PC-3 (cell line): ENCODE measurements at regions not wholly inside any gene's neighbourhood (a gene's known extent, or its start where the extent isn't known, plus 50 kb on each side); places are given as distances from the start of the nearest gene placed in this dataset.

Source experiments
- ATAC-seq: fragments of 200-7000 bp; cut with Tn5 transposase; 2 replicates; pipeline ENCODE4 v1.9.1; 2020; ENCODE audit warnings: mild to moderate bottlenecking, moderate library complexity
- BruUV-seq: library from RNA; stranded (reverse); fragments of 400-500 nt; replicated peaks from 2 replicates; lab custom pipeline; 2021; lab: Mats Ljungman, UMichigan
- CTCF ChIA-PET: fragments of 300-600 bp; sonication (Branson Sonifier 250); formaldehyde crosslinking; loops from one replicate; lab custom pipeline; 2022; ENCODE audit warnings: antibody characterized with exemption; lab: Charles Lee
- POLR2A ChIA-PET: fragments of 300-600 bp; sonication (Branson Sonifier 250); formaldehyde crosslinking; loops from one replicate; lab custom pipeline; 2022; ENCODE audit warnings: antibody characterized with exemption; ENCODE audit not compliant: unreplicated experiment; lab: Charles Lee
- DNase-seq: peaks from one replicate; pipeline ENCODE4 v3.0.0-alpha.2; 2015
- H2AFZ ChIP-seq: fragments of 300-600 bp; sonication (generic); 2 replicates; pipeline ENCODE4 v1.6.0; 2016; ENCODE audit warnings: antibody characterized with exemption, low read length
- H3F3A ChIP-seq: fragments of 300-600 bp; sonication (generic); one replicate; pipeline ENCODE4 v1.6.0; 2017; ENCODE audit warnings: antibody characterized with exemption, low read length, control low read depth, mild to moderate bottlenecking; ENCODE audit not compliant: unreplicated experiment
- H3K27ac ChIP-seq: fragments of 300-600 bp; sonication (generic); 2 replicates; pipeline ENCODE4 v1.5.1; 2016; ENCODE audit warnings: mild to moderate bottlenecking, low read length
- H3K27me3 ChIP-seq: fragments of 300-600 bp; sonication (generic); 2 replicates; pipeline ENCODE4 v1.6.1; 2016; ENCODE audit warnings: low read length, mixed read lengths
- H3K36me3 ChIP-seq: fragments of 300-600 bp; sonication (generic); 2 replicates; pipeline ENCODE4 v1.6.1; 2016; ENCODE audit warnings: low read depth, mixed run types, low read length, mixed read lengths
- H3K4me1 ChIP-seq: fragments of 300-600 bp; sonication (generic); 2 replicates; pipeline ENCODE4 v1.5.1; 2016; ENCODE audit warnings: low read length; ENCODE audit not compliant: insufficient read depth
- H3K4me2 ChIP-seq: fragments of 300-600 bp; sonication (generic); 2 replicates; pipeline ENCODE4 v1.6.0; 2016; ENCODE audit warnings: low read length
- H3K4me3 ChIP-seq: fragments of 300-600 bp; sonication (generic); 2 replicates; pipeline ENCODE4 v1.5.1; 2016; ENCODE audit warnings: mild to moderate bottlenecking, low read length, mixed read lengths
- H3K79me2 ChIP-seq: fragments of 300-600 bp; sonication (generic); 2 replicates; pipeline ENCODE4 v1.6.1; 2017; ENCODE audit warnings: low read length, mixed read lengths
- H3K9ac ChIP-seq: fragments of 300-600 bp; sonication (generic); 2 replicates; pipeline ENCODE4 v1.6.0; 2016; ENCODE audit warnings: mild to moderate bottlenecking, low read length
- H3K9me2 ChIP-seq: fragments of 300-600 bp; sonication (generic); replicated peaks from 2 replicates; pipeline ENCODE4 v1.6.1; 2016; ENCODE audit warnings: mixed run types, low read length, mixed read lengths
- H3K9me3 ChIP-seq: fragments of 300-600 bp; sonication (generic); 2 replicates; pipeline ENCODE4 v1.6.1; 2016; ENCODE audit warnings: low read length, mixed read lengths
- H4K20me1 ChIP-seq: fragments of 300-600 bp; sonication (generic); 2 replicates; pipeline ENCODE4 v1.6.1; 2016; ENCODE audit warnings: low read length, mixed read lengths
- EZH2 ChIP-seq: fragments of 300-600 bp; sonication (generic); IDR thresholded peaks from one replicate; pipeline ENCODE4 v1.6.1; 2017; ENCODE audit warnings: antibody characterized with exemption, mild to moderate bottlenecking, low read length; ENCODE audit not compliant: unreplicated experiment
- EZH2phosphoT487 ChIP-seq: fragments of 300-600 bp; sonication (generic); IDR thresholded peaks from 2 replicates; pipeline ENCODE4 v1.6.1; 2018; ENCODE audit warnings: mild to moderate bottlenecking, antibody characterized with exemption, low read length, borderline replicate concordance
- intact Hi-C: fragments of 100-400 bp; cut with micrococcal nuclease; formaldehyde crosslinking; loops from 2 replicates; pipeline ENCODE4 v1.9.0; 2023
- TF ChIP-seq, protein P1 (sequence below): fragments of 300-600 bp; sonication (generic); conservative IDR thresholded peaks from 2 replicates; pipeline ENCODE4 v1.5.1; 2017; ENCODE audit warnings: antibody characterized with exemption, low read depth, mild to moderate bottlenecking, low read length

DNA sequence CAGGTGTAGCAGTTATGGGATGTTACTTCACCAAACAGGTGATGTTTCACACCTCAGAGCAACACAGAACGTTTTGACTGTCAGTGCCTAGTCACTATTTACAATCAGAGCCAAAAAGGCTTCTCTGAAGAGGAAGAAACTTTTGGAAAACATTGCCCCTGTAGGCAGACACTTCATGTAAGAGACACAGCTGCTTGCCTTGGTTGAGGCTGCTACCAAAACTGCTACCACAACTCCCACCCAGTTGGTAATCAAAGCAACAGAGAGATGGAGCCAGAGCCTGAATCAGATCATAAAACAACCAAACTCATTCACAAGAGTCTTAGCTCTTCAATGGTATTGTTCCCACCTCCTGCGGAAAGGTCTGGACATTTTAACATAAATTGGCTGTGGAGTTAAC, 61.0 kb downstream of the CTSL start:
- Histone ChIP-seq H3F3A (no peaks in the 10 kb centered on the region), H3K4me3 (no peak overlapping the region), H3K79me2 (no peaks in the 10 kb centered on the region), H3K36me3 (no peaks in the 10 kb centered on the region), H3K27ac (no peak overlapping the region), H2AFZ (no peak overlapping the region), H3K27me3 (no peaks in the 10 kb centered on the region), H4K20me1 (no peaks in the 10 kb centered on the region), H3K9me2 (no peaks in the 10 kb centered on the region), H3K4me1 (no peaks in the 10 kb centered on the region), H3K9ac (no peak overlapping the region), H3K9me3 (no peaks in the 10 kb centered on the region), H3K4me2 (no peak overlapping the region)
- DNase-seq (no peak), ATAC-seq (no peak)
- POLR2A ChIA-PET = no interaction called here
- TF ChIP-seq EZH2 = no peak
- no peak for TF ChIP-seq EZH2phosphoT487
- TF ChIP-seq, protein P1, sequence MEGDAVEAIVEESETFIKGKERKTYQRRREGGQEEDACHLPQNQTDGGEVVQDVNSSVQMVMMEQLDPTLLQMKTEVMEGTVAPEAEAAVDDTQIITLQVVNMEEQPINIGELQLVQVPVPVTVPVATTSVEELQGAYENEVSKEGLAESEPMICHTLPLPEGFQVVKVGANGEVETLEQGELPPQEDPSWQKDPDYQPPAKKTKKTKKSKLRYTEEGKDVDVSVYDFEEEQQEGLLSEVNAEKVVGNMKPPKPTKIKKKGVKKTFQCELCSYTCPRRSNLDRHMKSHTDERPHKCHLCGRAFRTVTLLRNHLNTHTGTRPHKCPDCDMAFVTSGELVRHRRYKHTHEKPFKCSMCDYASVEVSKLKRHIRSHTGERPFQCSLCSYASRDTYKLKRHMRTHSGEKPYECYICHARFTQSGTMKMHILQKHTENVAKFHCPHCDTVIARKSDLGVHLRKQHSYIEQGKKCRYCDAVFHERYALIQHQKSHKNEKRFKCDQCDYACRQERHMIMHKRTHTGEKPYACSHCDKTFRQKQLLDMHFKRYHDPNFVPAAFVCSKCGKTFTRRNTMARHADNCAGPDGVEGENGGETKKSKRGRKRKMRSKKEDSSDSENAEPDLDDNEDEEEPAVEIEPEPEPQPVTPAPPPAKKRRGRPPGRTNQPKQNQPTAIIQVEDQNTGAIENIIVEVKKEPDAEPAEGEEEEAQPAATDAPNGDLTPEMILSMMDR = no peak
- CTCF ChIA-PET = no interaction called here
- BruUV-seq = no TSS peak
- intact Hi-C loops = no loop called here

DNA sequence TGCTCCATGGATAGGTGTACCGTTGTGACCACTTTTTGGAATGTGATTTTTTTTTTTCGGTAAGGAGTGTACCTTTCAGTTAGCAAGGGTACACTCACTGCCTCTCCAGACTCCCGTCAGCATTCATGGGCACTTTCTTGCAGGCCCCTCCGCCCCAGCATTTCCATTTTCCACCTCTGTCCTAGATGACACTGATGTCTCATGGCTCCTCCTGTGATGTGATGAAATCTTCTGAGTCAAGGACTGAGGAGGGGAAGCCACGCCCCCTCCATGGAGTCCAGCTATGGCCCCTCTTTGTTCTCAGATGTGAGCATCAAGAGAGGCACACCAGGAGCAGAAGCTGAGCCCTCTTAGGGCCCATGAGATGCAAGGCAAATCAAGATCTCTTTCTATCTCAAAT, 61.8 kb downstream of the CTSL start:
- intact Hi-C loops = no loop called here
- no peak overlapping the region for H3K9ac ChIP-seq
- H3K27me3 ChIP-seq = no peaks in the 10 kb centered on the region
- ATAC-seq = no peak
- peaks cover 3% of the 10 kb centered on the region for H3K4me1 ChIP-seq
- POLR2A ChIA-PET = no interaction called here
- DNase-seq = peak; percentile 15
- no peak overlapping the region for H2AFZ ChIP-seq
- no peaks in the 10 kb centered on the region for H3K36me3 ChIP-seq
- CTCF ChIA-PET = no interaction called here
- no peaks in the 10 kb centered on the region for H4K20me1 ChIP-seq
- no peak overlapping the region for H3K27ac ChIP-seq
- no peak for TF ChIP-seq EZH2
- TF ChIP-seq EZH2phosphoT487 = no peak
- TF ChIP-seq, protein P1 = no peak
- no peak overlapping the region for H3K4me2 ChIP-seq
- H3F3A ChIP-seq = no peaks in the 10 kb centered on the region
- H3K4me3 ChIP-seq = no peak overlapping the region
- H3K9me2 ChIP-seq = no peaks in the 10 kb centered on the region
- H3K9me3 ChIP-seq = no peaks in the 10 kb centered on the region
- H3K79me2 ChIP-seq = no peaks in the 10 kb centered on the region
- no TSS peak for BruUV-seq

DNA sequence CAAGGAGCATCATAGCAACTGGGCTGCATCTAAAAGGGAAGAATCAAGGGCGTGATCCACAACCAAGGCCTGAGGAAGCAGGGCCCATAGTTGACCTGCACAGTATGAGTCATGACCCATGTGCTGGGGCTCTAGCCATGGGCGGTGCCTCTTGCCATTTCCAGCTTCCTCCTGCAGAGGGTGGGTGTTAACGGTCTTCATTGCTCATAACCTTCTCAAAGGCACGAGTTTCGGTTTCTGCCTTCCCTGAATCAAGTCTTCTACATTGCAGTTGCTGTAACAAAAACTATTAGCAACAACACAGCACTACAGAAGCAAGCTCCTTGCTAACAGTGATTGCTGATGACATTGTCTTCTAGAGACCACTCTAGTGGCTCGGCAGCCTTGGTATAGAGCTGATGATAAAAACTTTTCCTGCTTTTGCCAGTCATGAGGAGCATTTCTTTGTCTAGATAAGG, 66.9 kb downstream of the CTSL start:
- peak; percentile 63 for ATAC-seq
- intact Hi-C loops = no loop called here
- Histone ChIP-seq H3K9me2 (no peaks in the 10 kb centered on the region), H3F3A (no peaks in the 10 kb centered on the region), H4K20me1 (no peaks in the 10 kb centered on the region), H3K27ac (peak overlapping the region; percentile 68), H3K9ac (no peak overlapping the region; the same call in 1 of the 2 replicates), H3K4me1 (peaks cover 12% of the 10 kb centered on the region), H3K4me2 (peak overlapping the region; percentile 57), H3K4me3 (no peak overlapping the region), H3K27me3 (no peaks in the 10 kb centered on the region), H3K9me3 (no peaks in the 10 kb centered on the region), H2AFZ (no peak overlapping the region), H3K79me2 (no peaks in the 10 kb centered on the region), H3K36me3 (no peaks in the 10 kb centered on the region)
- DNase-seq = peak; percentile 48
- ChIA-PET POLR2A (no interaction called here), CTCF (no interaction called here)
- no peak for TF ChIP-seq EZH2phosphoT487
- no peak for TF ChIP-seq EZH2
- TF ChIP-seq, protein P1 = no peak
- BruUV-seq = no TSS peak
